HL-60 (cell line): ENCODE measurements at regions not wholly inside any gene's neighbourhood (a gene's known extent, or its start where the extent isn't known, plus 50 kb on each side); places are given as distances from the start of the nearest gene placed in this dataset.

Source experiments
- CTCF ChIP-seq: IDR thresholded peaks from one replicate; pipeline ENCODE4 v1.5.1; 2011; ENCODE audit warnings: low read length, control low read depth, inconsistent platforms; ENCODE audit not compliant: insufficient read depth
- SPI1 ChIP-seq: IDR thresholded peaks from 2 replicates; pipeline ENCODE4 v1.6.1; 2012; ENCODE audit warnings: low read depth, mild to moderate bottlenecking, borderline replicate concordance

DNA sequence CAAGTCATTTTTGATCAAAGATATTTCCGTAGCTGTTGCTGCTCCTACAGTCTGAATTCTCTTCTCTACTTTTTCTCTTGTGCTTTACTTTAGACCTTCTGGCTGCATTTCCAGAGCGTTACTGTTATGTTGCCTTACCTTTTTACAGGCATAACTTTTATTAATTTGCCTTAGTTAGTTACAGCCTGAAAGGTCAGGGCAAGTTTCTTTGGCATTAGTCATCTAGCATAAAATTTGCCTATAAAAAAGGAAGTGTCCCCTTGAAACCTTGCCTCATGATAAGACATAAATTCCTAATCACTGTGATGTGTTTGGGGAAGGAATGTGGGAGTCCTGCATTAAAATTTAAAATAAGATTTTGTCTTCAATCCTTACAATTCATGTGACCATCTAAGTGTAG lies 618.5 kb downstream of the NR2F2 start:
- TF ChIP-seq CTCF (no peak), SPI1 (peak; percentile 25; the same call in 1 of the 2 replicates)
